ENCODE measurements at regions not wholly inside any gene's neighbourhood (a gene's known extent, or its start where the extent isn't known, plus 50 kb on each side); places are given as distances from the start of the nearest gene placed in this dataset.

- no peak overlapping the region for H3K27ac ChIP-seq (ENCODE audit: low read length)
- H3K4me3 ChIP-seq (ENCODE audit: low read depth in 1 of 2, low read length in 2 of 2): no peak overlapping the region
- no peaks in the 10 kb centered on the region for H3K27me3 ChIP-seq (ENCODE audit: low read depth, low read length)
- no peaks in the 10 kb centered on the region for H3K36me3 ChIP-seq (ENCODE audit: control insufficient read depth in 1 of 2, insufficient read depth in 2 of 2, low read length in 2 of 2)
- peaks cover 7 to 18% of the 10 kb centered on the region in 2 donors for H3K4me1 ChIP-seq (ENCODE audit: control insufficient read depth in 1 of 2, insufficient read depth in 2 of 2, low read length in 2 of 2)
- H3K9me3 ChIP-seq (ENCODE audit: control insufficient read depth in 1 of 2, low read length in 2 of 2): no peaks in the 10 kb centered on the region
Observed at GRCh38 chr1:54483875-54484437, 64.1 kb upstream of the ACOT11 start.

- no peak overlapping the region for H3K27ac ChIP-seq (ENCODE audit: low read length)
- H3K4me3 ChIP-seq (ENCODE audit: low read depth in 1 of 2, low read length in 2 of 2): no peak overlapping the region
- H3K36me3 ChIP-seq (ENCODE audit: control insufficient read depth in 1 of 2, insufficient read depth in 2 of 2, low read length in 2 of 2): no peaks in the 10 kb centered on the region
- no peaks in the 10 kb centered on the region for H3K9me3 ChIP-seq (ENCODE audit: control insufficient read depth in 1 of 2, low read length in 2 of 2)
- H3K4me1 ChIP-seq (ENCODE audit: control insufficient read depth in 1 of 2, insufficient read depth in 2 of 2, low read length in 2 of 2): peaks cover 4 to 9% of the 10 kb centered on the region in 2 donors
- no peaks in the 10 kb centered on the region for H3K27me3 ChIP-seq (ENCODE audit: low read depth, low read length)
Observed at GRCh38 chr1:54481201-54481884, 66.7 kb upstream of the ACOT11 start.

GRCh38 chr1:54480525-54480848, 67.5 kb upstream of the ACOT11 start:
- no peaks in the 10 kb centered on the region for H3K27me3 ChIP-seq (ENCODE audit: low read depth, low read length)
- no peak overlapping the region for H3K27ac ChIP-seq (ENCODE audit: low read length)
- no peaks in the 10 kb centered on the region for H3K36me3 ChIP-seq (ENCODE audit: control insufficient read depth in 1 of 2, insufficient read depth in 2 of 2, low read length in 2 of 2)
- peaks cover 4 to 15% of the 10 kb centered on the region in 2 donors for H3K4me1 ChIP-seq (ENCODE audit: control insufficient read depth in 1 of 2, insufficient read depth in 2 of 2, low read length in 2 of 2)
- no peaks in the 10 kb centered on the region for H3K9me3 ChIP-seq (ENCODE audit: control insufficient read depth in 1 of 2, low read length in 2 of 2)
- no peak overlapping the region for H3K4me3 ChIP-seq (ENCODE audit: low read depth in 1 of 2, low read length in 2 of 2)

DNA sequence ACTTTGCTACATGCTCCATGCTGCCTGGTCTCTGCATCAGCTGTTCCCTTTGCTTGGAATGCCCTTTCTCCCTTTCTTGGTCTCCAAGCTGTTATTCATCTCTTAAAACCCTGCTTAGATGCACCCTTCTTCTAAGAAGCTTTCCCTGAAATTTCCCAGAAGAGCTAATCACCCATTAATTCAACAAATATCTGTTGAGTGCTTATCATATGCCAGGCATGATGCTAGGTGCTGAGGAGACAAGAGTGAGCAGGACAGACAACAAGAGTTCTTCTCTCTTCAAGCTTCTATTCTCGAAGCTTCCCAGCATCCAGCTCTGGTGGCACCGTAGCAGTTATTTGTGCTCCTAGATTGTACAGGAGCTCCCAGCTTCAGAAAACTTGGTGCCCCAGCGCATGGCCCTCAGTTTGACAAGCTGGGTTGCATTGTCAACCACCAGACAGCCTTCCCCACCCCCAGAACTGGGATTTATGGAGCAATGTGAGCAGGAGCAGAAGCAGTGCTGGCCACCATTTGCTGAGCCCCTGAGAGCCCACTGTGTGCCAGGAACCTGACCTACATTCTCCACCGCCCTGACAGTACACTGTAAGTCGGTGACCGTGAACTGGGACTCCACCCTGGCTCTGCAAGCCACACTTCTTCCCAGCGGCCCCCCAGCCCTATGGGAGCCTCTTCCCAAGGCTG, 68.0 kb upstream of the ACOT11 start:
- peaks cover 4 to 17% of the 10 kb centered on the region in 2 donors for H3K4me1 ChIP-seq (ENCODE audit: control insufficient read depth in 1 of 2, insufficient read depth in 2 of 2, low read length in 2 of 2)
- no peaks in the 10 kb centered on the region for H3K36me3 ChIP-seq (ENCODE audit: control insufficient read depth in 1 of 2, insufficient read depth in 2 of 2, low read length in 2 of 2)
- no peaks in the 10 kb centered on the region for H3K27me3 ChIP-seq (ENCODE audit: low read depth, low read length)
- H3K4me3 ChIP-seq (ENCODE audit: low read depth in 1 of 2, low read length in 2 of 2): no peak overlapping the region
- H3K27ac ChIP-seq (ENCODE audit: low read length): no peak overlapping the region
- H3K9me3 ChIP-seq (ENCODE audit: control insufficient read depth in 1 of 2, low read length in 2 of 2): no peaks in the 10 kb centered on the region

GRCh38 chr1:54479251-54479650, 68.8 kb upstream of the ACOT11 start:
- Histone ChIP-seq H3K4me3 (ENCODE audit: low read depth in 1 of 2, low read length in 2 of 2) (no peak overlapping the region), H3K27me3 (ENCODE audit: low read depth, low read length) (peaks cover 1% of the 10 kb centered on the region), H3K4me1 (ENCODE audit: control insufficient read depth in 1 of 2, insufficient read depth in 2 of 2, low read length in 2 of 2) (peaks cover 4 to 19% of the 10 kb centered on the region in 2 donors), H3K27ac (ENCODE audit: low read length) (no peak overlapping the region), H3K9me3 (ENCODE audit: control insufficient read depth in 1 of 2, low read length in 2 of 2) (no peaks in the 10 kb centered on the region), H3K36me3 (ENCODE audit: control insufficient read depth in 1 of 2, insufficient read depth in 2 of 2, low read length in 2 of 2) (no peaks in the 10 kb centered on the region)

DNA sequence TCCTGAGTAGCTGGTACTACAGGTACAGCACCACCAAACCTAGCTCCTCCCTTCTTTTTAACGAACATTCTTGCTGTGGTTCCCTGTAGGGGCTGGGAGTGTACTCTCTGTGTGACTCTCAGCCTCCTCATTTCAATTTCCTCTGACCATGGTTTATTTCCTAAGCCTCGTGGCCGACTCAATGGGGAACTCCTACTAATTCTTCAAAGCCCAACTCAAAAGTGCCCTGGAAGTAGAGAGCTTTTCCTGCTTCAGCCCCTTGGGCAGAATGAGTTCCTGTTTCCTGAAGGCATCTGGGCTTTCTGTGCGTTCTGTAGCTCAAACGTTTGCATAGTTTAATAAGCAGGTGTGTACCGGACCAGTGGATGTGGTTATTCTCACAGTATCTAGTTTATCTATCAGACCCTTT, 70.9 kb upstream of the ACOT11 start:
- H3K4me3 ChIP-seq (ENCODE audit: low read depth in 1 of 2, low read length in 2 of 2): no peak overlapping the region
- no peak overlapping the region for H3K27ac ChIP-seq (ENCODE audit: low read length)
- no peaks in the 10 kb centered on the region for H3K9me3 ChIP-seq (ENCODE audit: control insufficient read depth in 1 of 2, low read length in 2 of 2)
- no peaks in the 10 kb centered on the region for H3K36me3 ChIP-seq (ENCODE audit: control insufficient read depth in 1 of 2, insufficient read depth in 2 of 2, low read length in 2 of 2)
- peaks cover 4 to 19% of the 10 kb centered on the region in 2 donors for H3K4me1 ChIP-seq (ENCODE audit: control insufficient read depth in 1 of 2, insufficient read depth in 2 of 2, low read length in 2 of 2)
- peaks cover 6% of the 10 kb centered on the region for H3K27me3 ChIP-seq (ENCODE audit: low read depth, low read length)

DNA sequence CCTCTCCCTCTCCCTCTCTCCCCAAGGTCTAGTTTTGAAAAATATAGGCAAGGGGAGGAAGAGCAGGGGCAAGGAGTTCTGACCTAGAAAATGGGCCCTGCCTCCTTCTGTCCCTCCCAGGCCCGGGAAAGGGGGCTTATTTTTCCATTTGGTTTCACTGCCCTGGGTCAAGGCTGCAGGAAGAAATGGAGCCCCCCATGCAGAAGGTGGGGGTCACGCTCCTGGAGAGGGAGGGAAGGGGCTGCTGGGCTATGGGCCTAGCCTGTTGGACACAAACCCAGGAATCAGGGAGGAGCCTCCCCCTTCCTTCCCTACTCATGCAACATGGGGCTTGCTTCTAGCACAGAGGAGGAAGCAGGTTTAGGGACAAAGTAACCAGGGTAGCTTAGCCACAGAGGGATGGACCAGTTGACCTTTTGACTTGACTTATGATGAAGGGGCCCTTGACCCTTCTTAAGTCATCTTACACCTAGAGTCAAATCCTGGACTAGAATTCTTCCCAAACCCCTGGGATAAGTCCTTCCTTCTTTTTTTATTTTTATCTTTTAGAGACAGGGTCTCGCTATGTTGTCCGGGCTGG, 70.4 kb upstream of the SSBP3 start:
- Histone ChIP-seq H3K27ac (ENCODE audit: low read length) (no peak overlapping the region), H3K4me1 (ENCODE audit: control insufficient read depth in 1 of 2, insufficient read depth in 2 of 2, low read length in 2 of 2) (peaks cover 4 to 19% of the 10 kb centered on the region in 2 donors), H3K4me3 (ENCODE audit: low read depth in 1 of 2, low read length in 2 of 2) (no peak overlapping the region)

GRCh38 chr1:54475946-54476516, 69.8 kb upstream of the SSBP3 start:
- Histone ChIP-seq H3K27ac (ENCODE audit: low read length) (no peak overlapping the region), H3K36me3 (ENCODE audit: control insufficient read depth in 1 of 2, insufficient read depth in 2 of 2, low read length in 2 of 2) (no peaks in the 10 kb centered on the region), H3K4me3 (ENCODE audit: low read depth in 1 of 2, low read length in 2 of 2) (peak overlapping the region in 1 of 2 donors; percentile 36), H3K9me3 (ENCODE audit: control insufficient read depth in 1 of 2, low read length in 2 of 2) (no peaks in the 10 kb centered on the region), H3K27me3 (ENCODE audit: low read depth, low read length) (peaks cover 6% of the 10 kb centered on the region), H3K4me1 (ENCODE audit: control insufficient read depth in 1 of 2, insufficient read depth in 2 of 2, low read length in 2 of 2) (peaks cover under 1 to 19% of the 10 kb centered on the region in 2 donors)

More for the DNA sequence above, 70.4 kb upstream of the SSBP3 start:
- Histone ChIP-seq H3K27me3 (ENCODE audit: low read depth, low read length) (peaks cover 6% of the 10 kb centered on the region), H3K36me3 (ENCODE audit: control insufficient read depth in 1 of 2, insufficient read depth in 2 of 2, low read length in 2 of 2) (no peaks in the 10 kb centered on the region), H3K9me3 (ENCODE audit: control insufficient read depth in 1 of 2, low read length in 2 of 2) (no peaks in the 10 kb centered on the region)

- Histone ChIP-seq H3K4me1 (ENCODE audit: control insufficient read depth in 1 of 2, insufficient read depth in 2 of 2, low read length in 2 of 2) (peaks cover 0 to 19% of the 10 kb centered on the region in 2 donors), H3K27ac (ENCODE audit: low read length) (no peak overlapping the region), H3K27me3 (ENCODE audit: low read depth, low read length) (peaks cover 6% of the 10 kb centered on the region), H3K36me3 (ENCODE audit: control insufficient read depth in 1 of 2, insufficient read depth in 2 of 2, low read length in 2 of 2) (no peaks in the 10 kb centered on the region), H3K4me3 (ENCODE audit: low read depth in 1 of 2, low read length in 2 of 2) (peak overlapping the region; percentile 21 to 36), H3K9me3 (ENCODE audit: control insufficient read depth in 1 of 2, low read length in 2 of 2) (no peaks in the 10 kb centered on the region)
Observed at GRCh38 chr1:54475357-54475881, 69.2 kb upstream of the SSBP3 start.

DNA sequence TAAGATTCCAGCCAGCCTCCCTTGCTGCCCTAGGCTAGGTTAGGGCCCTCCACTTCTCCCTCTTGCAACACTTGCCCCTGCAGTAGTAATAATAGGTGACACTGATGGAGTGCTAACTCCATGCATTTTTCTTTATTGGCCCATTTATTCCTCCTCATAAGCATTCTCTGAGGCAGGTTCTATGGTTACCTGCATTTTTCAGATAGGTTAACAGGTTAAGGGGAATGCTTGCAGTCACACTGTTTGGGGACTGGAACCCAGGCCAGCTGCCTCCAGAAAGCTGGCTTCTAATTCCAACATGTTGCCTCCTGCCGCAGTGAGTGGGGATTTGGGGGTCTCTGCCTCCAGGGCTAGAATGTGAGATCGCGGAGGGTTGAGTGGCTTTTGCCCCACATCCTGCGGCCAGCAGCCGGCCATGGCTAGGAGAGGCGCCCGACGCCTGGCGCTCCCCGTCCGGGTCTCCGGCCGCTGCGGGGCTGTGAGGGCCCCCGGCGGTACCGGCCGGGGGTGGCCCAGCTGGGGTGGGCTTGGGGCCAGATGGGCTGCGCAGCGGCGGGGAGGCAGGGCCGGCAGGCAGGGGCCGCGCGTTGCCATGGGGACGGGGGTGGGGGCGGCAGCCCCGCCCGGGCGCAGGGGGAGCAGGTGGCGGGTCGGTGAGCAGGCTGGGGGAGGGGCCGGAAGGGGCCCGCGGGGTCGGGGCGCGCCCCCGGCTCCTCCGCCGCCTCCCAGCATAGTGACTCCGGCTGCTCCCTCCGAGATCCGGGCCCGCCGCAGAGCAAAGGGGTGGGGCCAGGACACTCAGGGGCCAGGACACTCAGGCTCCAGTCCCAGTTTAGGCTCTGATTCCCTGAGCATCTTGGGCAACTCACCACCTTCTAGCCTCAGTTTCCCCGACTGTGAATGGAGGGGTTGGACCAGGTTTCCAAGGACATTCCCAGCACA, 68.4 kb upstream of the SSBP3 start:
- no peaks in the 10 kb centered on the region for H3K36me3 ChIP-seq (ENCODE audit: control insufficient read depth in 1 of 2, insufficient read depth in 2 of 2, low read length in 2 of 2)
- peaks cover 6% of the 10 kb centered on the region for H3K27me3 ChIP-seq (ENCODE audit: low read depth, low read length)
- H3K4me1 ChIP-seq (ENCODE audit: control insufficient read depth in 1 of 2, insufficient read depth in 2 of 2, low read length in 2 of 2): peaks cover 0 to 19% of the 10 kb centered on the region in 2 donors
- no peaks in the 10 kb centered on the region for H3K9me3 ChIP-seq (ENCODE audit: control insufficient read depth in 1 of 2, low read length in 2 of 2)
- peak overlapping the region; percentile 21 to 36 for H3K4me3 ChIP-seq (ENCODE audit: low read depth in 1 of 2, low read length in 2 of 2)
- no peak overlapping the region for H3K27ac ChIP-seq (ENCODE audit: low read length)

Measured in muscle layer of duodenum (tissue), 2 donors.